H9 (cell line): ENCODE measurements at regions not wholly inside any gene's neighbourhood (a gene's known extent, or its start where the extent isn't known, plus 50 kb on each side); places are given as distances from the start of the nearest gene placed in this dataset.

ENCODE experiments used
- DNase-seq: peaks from one replicate; pipeline ENCODE4 v3.0.0-alpha.2; 2017
- H2AFZ ChIP-seq: one replicate; pipeline ENCODE4 v1.6.1; 2013; ENCODE audit warnings: mild to moderate bottlenecking, low read length, control low read depth, moderate library complexity
- H2AK5ac ChIP-seq: 2 replicates; pipeline ENCODE4 v1.6.1; 2013; ENCODE audit warnings: low read length, control low read depth, mixed read lengths; ENCODE audit not compliant: insufficient read length
- H2BK120ac ChIP-seq: one replicate; pipeline ENCODE4 v1.6.1; 2013; ENCODE audit warnings: low read depth, mild to moderate bottlenecking, low read length, control low read depth, inconsistent platforms; ENCODE audit not compliant: poor library complexity, severe bottlenecking
- H2BK12ac ChIP-seq: 2 replicates; pipeline ENCODE4 v1.6.1; 2013; ENCODE audit warnings: low read length, control low read depth, mixed read lengths, low read depth; ENCODE audit not compliant: insufficient read length
- H2BK15ac ChIP-seq: 2 replicates; pipeline ENCODE4 v1.6.1; 2013; ENCODE audit warnings: low read depth, low read length, control low read depth
- H2BK20ac ChIP-seq: one replicate; pipeline ENCODE4 v1.6.1; 2013; ENCODE audit warnings: low read depth, mild to moderate bottlenecking, low read length, control low read depth, inconsistent platforms; ENCODE audit not compliant: poor library complexity, severe bottlenecking
- H2BK5ac ChIP-seq: 2 replicates; pipeline ENCODE4 v1.6.1; 2013; ENCODE audit warnings: low read length, control low read depth, mixed read lengths; ENCODE audit not compliant: insufficient read length
- H3K14ac ChIP-seq: 2 replicates; pipeline ENCODE4 v1.6.1; 2013; ENCODE audit warnings: low read length, control low read depth; ENCODE audit not compliant: insufficient read depth
- H3K18ac ChIP-seq: 2 replicates; pipeline ENCODE4 v1.6.1; 2013; ENCODE audit warnings: low read depth, mild to moderate bottlenecking, mixed read lengths, low read length, control low read depth; ENCODE audit not compliant: insufficient read length
- H3K23ac ChIP-seq: 2 replicates; pipeline ENCODE4 v1.6.1; 2013; ENCODE audit warnings: low read length, control low read depth, mixed read lengths, low read depth; ENCODE audit not compliant: insufficient read length
- H3K23me2 ChIP-seq: 2 replicates; pipeline ENCODE4 v1.6.1; 2013; ENCODE audit warnings: low read depth, mild to moderate bottlenecking, mixed read lengths, low read length, control low read depth; ENCODE audit not compliant: insufficient read length, poor library complexity, severe bottlenecking
- H3K27ac ChIP-seq: 2 replicates; pipeline ENCODE4 v1.5.1; 2013; ENCODE audit warnings: low read length, control low read depth, mixed read lengths, low read depth; ENCODE audit not compliant: insufficient read length
- H3K27me3 ChIP-seq: 2 replicates; pipeline ENCODE4 v1.6.1; 2013; ENCODE audit warnings: low read length, control low read depth, inconsistent platforms; ENCODE audit not compliant: insufficient read depth
- H3K4ac ChIP-seq: 2 replicates; pipeline ENCODE4 v1.6.1; 2013; ENCODE audit warnings: low read depth, mild to moderate bottlenecking, control low read depth, inconsistent platforms, low read length, moderate library complexity
- H3K4me1 ChIP-seq: 2 replicates; pipeline ENCODE4 v1.6.1; 2013; ENCODE audit warnings: low read length, control low read depth, inconsistent platforms; ENCODE audit not compliant: insufficient read depth
- H3K4me2 ChIP-seq: 2 replicates; pipeline ENCODE4 v1.6.1; 2013; ENCODE audit warnings: low read length, control low read depth, mixed read lengths; ENCODE audit not compliant: insufficient read length, insufficient read depth
- H3K56ac ChIP-seq: 2 replicates; pipeline ENCODE4 v1.6.1; 2013; ENCODE audit warnings: low read depth, mild to moderate bottlenecking, mixed read lengths, low read length, control low read depth; ENCODE audit not compliant: insufficient read length
- H3K79me1 ChIP-seq: 2 replicates; pipeline ENCODE4 v1.6.1; 2013; ENCODE audit warnings: low read depth, mild to moderate bottlenecking, moderate library complexity, low read length, control low read depth, inconsistent platforms; ENCODE audit not compliant: insufficient read depth, poor library complexity, severe bottlenecking
- H3K79me2 ChIP-seq: 2 replicates; pipeline ENCODE4 v1.6.1; 2013; ENCODE audit warnings: low read length, control low read depth, inconsistent platforms; ENCODE audit not compliant: insufficient read depth
- H3K9ac ChIP-seq: 2 replicates; pipeline ENCODE4 v1.6.1; 2013; ENCODE audit warnings: low read length, control low read depth, mixed read lengths; ENCODE audit not compliant: insufficient read length; ENCODE audit errors: extremely low read depth
- H3K9me3 ChIP-seq: one replicate; pipeline ENCODE4 v1.6.1; 2013; ENCODE audit warnings: low read depth, low read length, inconsistent platforms; ENCODE audit not compliant: control insufficient read depth
- H3T11ph ChIP-seq: one replicate; pipeline ENCODE4 v1.6.1; 2013; ENCODE audit warnings: mild to moderate bottlenecking, low read length, control low read depth, inconsistent platforms
- H4K20me1 ChIP-seq: one replicate; pipeline ENCODE4 v1.6.1; 2013; ENCODE audit not compliant: control insufficient read depth, insufficient read length, insufficient read depth
- H4K5ac ChIP-seq: 2 replicates; pipeline ENCODE4 v1.6.1; 2013; ENCODE audit warnings: low read depth, mild to moderate bottlenecking, mixed read lengths, low read length, control low read depth; ENCODE audit not compliant: insufficient read length
- H4K8ac ChIP-seq: replicated peaks from 2 replicates; pipeline ENCODE4 v1.6.1; 2013; ENCODE audit warnings: low read length, control low read depth, mixed read lengths, low read depth; ENCODE audit not compliant: insufficient read length
- H4K91ac ChIP-seq: 2 replicates; pipeline ENCODE4 v1.6.1; 2013; ENCODE audit warnings: low read depth, mild to moderate bottlenecking, moderate library complexity, mixed read lengths, low read length, control low read depth; ENCODE audit not compliant: insufficient read length
- H3K27ac Mint-ChIP-seq, 3 experiments: 2 replicates in 2 of 3; 3 replicates in 1 of 3; pipeline ENCODE4 v1.8.0; 2020 to 2021; ENCODE audit warnings: mixed read lengths in 3 of 3, mild to moderate bottlenecking in 1 of 3, moderate library complexity in 1 of 3
- H3K27me3 Mint-ChIP-seq: 2 replicates; pipeline ENCODE4 v1.8.0; 2021; ENCODE audit warnings: low read depth, mild to moderate bottlenecking, moderate library complexity, mixed read lengths
- H3K36me3 Mint-ChIP-seq, 3 experiments: 2 replicates in 2 of 3; 3 replicates in 1 of 3; pipeline ENCODE4 v1.8.0; 2020 to 2021; ENCODE audit warnings: low read depth in 3 of 3, mixed read lengths in 3 of 3; ENCODE audit not compliant: insufficient read depth in 1 of 3
- H3K4me1 Mint-ChIP-seq, 2 experiments: 2 replicates each; pipeline ENCODE4 v1.8.0; 2020; ENCODE audit warnings: mixed read lengths in 2 of 2
- H3K4me3 Mint-ChIP-seq, 2 experiments: 2 replicates in 1 of 2; 3 replicates in 1 of 2; pipeline ENCODE4 v1.8.0; 2020 to 2021; ENCODE audit warnings: mild to moderate bottlenecking in 2 of 2, mixed read lengths in 2 of 2, moderate library complexity in 1 of 2
- H3K9me3 Mint-ChIP-seq, 2 experiments: 2 replicates in 1 of 2; 3 replicates in 1 of 2; pipeline ENCODE4 v1.8.0; 2020; ENCODE audit warnings: mild to moderate bottlenecking in 2 of 2, mixed read lengths in 2 of 2, moderate library complexity in 1 of 2
- CTCF ChIP-seq: fragments of 200-600 bp; sonication (generic); conservative IDR thresholded peaks from 3 replicates; pipeline ENCODE4 v1.8.0; 2021; ENCODE audit warnings: antibody characterized with exemption, mild to moderate bottlenecking

- Histone ChIP-seq H3K27ac (no peak overlapping the region), H3K18ac (no peak overlapping the region), H3K79me1 (no peaks in the 10 kb centered on the region), H3K4me2 (no peak overlapping the region), H4K20me1 (no peaks in the 10 kb centered on the region), H3K9me3 (no peaks in the 10 kb centered on the region), H3T11ph (no peak overlapping the region), H2AFZ (no peak overlapping the region), H3K23ac (no peak overlapping the region), H4K91ac (no peak overlapping the region), H2BK20ac (no peak overlapping the region), H3K14ac (no peak overlapping the region), H2AK5ac (no peak overlapping the region), H2BK12ac (no peak overlapping the region), H3K27me3 (no peaks in the 10 kb centered on the region), H3K23me2 (no peaks in the 10 kb centered on the region), H4K8ac (no peak overlapping the region), H3K4ac (no peak overlapping the region), H2BK120ac (no peak overlapping the region), H4K5ac (no peak overlapping the region), H3K79me2 (no peaks in the 10 kb centered on the region), H2BK5ac (no peak overlapping the region), H3K56ac (no peak overlapping the region), H3K9ac (no peak overlapping the region), H3K4me1 (no peaks in the 10 kb centered on the region), H2BK15ac (no peak overlapping the region)
- Mint-ChIP-seq H3K9me3 (peaks cover 0 to 3% of the 10 kb centered on the region in 2 experiments; a peak in 2 of 5 replicates), H3K27me3 (no peaks in the 10 kb centered on the region), H3K36me3 (0 out of 7 replicates have a peak, but pooled peaks cover 0 to 5% (median 0%) of the 10 kb centered on the region in 3 experiments), H3K4me3 (no peak overlapping the region), H3K4me1 (no peaks in the 10 kb centered on the region), H3K27ac (no peak overlapping the region)
- TF ChIP-seq CTCF: no peak
- DNase-seq: no peak
Measured at GRCh38 chr13:88745011-88745410, 1073.8 kb downstream of the SLITRK5 start.
